ENCODE measurements at regions not wholly inside any gene's neighbourhood (a gene's known extent, or its start where the extent isn't known, plus 50 kb on each side); places are given as distances from the start of the nearest gene placed in this dataset.

DNA sequence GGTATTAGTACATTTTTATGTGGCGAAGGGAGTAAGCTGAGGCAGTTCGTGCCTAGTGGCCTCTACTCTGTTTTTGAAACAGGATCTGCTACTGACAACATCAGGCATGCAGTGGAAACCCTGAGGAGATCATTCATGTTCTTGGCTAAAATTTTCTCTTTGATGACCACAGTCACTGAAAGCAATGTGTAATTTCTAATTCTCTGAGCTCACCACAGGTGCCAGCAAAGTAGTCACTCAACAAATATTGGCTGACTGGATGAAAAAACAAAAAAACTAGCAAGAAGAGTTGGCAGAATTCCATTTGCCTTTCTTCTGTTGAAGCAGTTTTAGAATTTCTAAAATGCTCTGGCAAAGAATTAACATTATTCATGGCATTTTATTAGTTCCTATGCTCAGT lies 176.5 kb upstream of the KCTD7 start:
- TF ChIP-seq, protein P1, sequence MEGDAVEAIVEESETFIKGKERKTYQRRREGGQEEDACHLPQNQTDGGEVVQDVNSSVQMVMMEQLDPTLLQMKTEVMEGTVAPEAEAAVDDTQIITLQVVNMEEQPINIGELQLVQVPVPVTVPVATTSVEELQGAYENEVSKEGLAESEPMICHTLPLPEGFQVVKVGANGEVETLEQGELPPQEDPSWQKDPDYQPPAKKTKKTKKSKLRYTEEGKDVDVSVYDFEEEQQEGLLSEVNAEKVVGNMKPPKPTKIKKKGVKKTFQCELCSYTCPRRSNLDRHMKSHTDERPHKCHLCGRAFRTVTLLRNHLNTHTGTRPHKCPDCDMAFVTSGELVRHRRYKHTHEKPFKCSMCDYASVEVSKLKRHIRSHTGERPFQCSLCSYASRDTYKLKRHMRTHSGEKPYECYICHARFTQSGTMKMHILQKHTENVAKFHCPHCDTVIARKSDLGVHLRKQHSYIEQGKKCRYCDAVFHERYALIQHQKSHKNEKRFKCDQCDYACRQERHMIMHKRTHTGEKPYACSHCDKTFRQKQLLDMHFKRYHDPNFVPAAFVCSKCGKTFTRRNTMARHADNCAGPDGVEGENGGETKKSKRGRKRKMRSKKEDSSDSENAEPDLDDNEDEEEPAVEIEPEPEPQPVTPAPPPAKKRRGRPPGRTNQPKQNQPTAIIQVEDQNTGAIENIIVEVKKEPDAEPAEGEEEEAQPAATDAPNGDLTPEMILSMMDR (conservative IDR thresholded peaks at IDR 0.05; ENCODE audit: low read depth, low read length): no peak
- TF ChIP-seq EZH2 (IDR thresholded peaks at IDR 0.05; ENCODE audit: borderline replicate concordance, low read depth, low read length, poor library complexity, severe bottlenecking): no peak

Data from A673 (cell line).